ENCODE measurements at regions not wholly inside any gene's neighbourhood (a gene's known extent, or its start where the extent isn't known, plus 50 kb on each side); places are given as distances from the start of the nearest gene placed in this dataset.

DNA sequence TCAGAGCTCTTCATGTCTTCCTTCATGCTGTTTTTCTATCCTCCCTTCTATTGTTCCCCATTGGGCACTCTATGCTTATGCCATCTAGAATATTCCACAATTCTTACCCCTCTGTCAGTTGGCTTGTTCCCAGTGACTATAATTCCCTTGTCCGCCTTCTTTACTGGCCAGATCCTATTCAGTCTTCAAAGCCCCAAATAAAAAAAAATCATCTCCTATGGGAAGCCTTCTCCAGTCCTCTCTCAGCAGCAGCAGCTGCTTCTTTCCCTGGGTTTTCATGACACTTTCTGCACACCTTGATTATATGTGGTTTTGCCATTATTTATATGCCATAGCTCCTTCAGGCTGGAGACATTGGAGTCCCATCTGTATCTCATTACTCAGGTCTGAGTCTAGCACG is 54.6 kb upstream of the TNFAIP8 start:
- TF ChIP-seq, protein P1, sequence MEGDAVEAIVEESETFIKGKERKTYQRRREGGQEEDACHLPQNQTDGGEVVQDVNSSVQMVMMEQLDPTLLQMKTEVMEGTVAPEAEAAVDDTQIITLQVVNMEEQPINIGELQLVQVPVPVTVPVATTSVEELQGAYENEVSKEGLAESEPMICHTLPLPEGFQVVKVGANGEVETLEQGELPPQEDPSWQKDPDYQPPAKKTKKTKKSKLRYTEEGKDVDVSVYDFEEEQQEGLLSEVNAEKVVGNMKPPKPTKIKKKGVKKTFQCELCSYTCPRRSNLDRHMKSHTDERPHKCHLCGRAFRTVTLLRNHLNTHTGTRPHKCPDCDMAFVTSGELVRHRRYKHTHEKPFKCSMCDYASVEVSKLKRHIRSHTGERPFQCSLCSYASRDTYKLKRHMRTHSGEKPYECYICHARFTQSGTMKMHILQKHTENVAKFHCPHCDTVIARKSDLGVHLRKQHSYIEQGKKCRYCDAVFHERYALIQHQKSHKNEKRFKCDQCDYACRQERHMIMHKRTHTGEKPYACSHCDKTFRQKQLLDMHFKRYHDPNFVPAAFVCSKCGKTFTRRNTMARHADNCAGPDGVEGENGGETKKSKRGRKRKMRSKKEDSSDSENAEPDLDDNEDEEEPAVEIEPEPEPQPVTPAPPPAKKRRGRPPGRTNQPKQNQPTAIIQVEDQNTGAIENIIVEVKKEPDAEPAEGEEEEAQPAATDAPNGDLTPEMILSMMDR (conservative IDR thresholded peaks at IDR 0.05 in 1 of 2, IDR thresholded peaks at IDR 0.05 in 1 of 2; ENCODE audit: extremely low read depth in 1 of 2, insufficient read depth in 1 of 2, low read depth in 1 of 2, low read length in 2 of 2): no peak
- no peak for TF ChIP-seq EZH2 (IDR thresholded peaks at IDR 0.05; ENCODE audit: borderline replicate concordance, low read length)
